HEK293T (cell line): ENCODE measurements at regions not wholly inside any gene's neighbourhood (a gene's known extent, or its start where the extent isn't known, plus 50 kb on each side); places are given as distances from the start of the nearest gene placed in this dataset.

Experiments
- BHLHE40 ChIP-seq: fragments of 450-650 bp; IDR thresholded peaks from 2 replicates; pipeline ENCODE4 v1.6.1; 2016; ENCODE audit warnings: mild to moderate bottlenecking, moderate library complexity, borderline replicate concordance
- ELF4 ChIP-seq: fragments of 450-650 bp; IDR thresholded peaks from 2 replicates; pipeline ENCODE4 v1.6.1; 2017; ENCODE audit warnings: antibody characterized with exemption
- FOXK2 ChIP-seq: fragments of 450-650 bp; IDR thresholded peaks from 2 replicates; pipeline ENCODE4 v1.6.1; 2016; ENCODE audit warnings: mild to moderate bottlenecking
- FOXM1 ChIP-seq: fragments of 450-650 bp; IDR thresholded peaks from 2 replicates; pipeline ENCODE4 v1.6.1; 2017; ENCODE audit warnings: mild to moderate bottlenecking, borderline replicate concordance
- HDGF ChIP-seq: fragments of 450-650 bp; IDR thresholded peaks from 2 replicates; pipeline ENCODE4 v1.6.1; 2017; ENCODE audit warnings: antibody characterized with exemption, borderline replicate concordance
- L3MBTL2 ChIP-seq: fragments of 450-650 bp; conservative IDR thresholded peaks from 2 replicates; pipeline ENCODE4 v1.6.1; 2016; ENCODE audit warnings: mild to moderate bottlenecking
- SP1 ChIP-seq: fragments of 450-650 bp; IDR thresholded peaks from 2 replicates; pipeline ENCODE4 v1.6.1; 2017
- SUZ12 ChIP-seq: fragments of 450-650 bp; IDR thresholded peaks from 2 replicates; pipeline ENCODE4 v1.6.1; 2016; ENCODE audit warnings: mild to moderate bottlenecking
- TARDBP ChIP-seq: fragments of 450-650 bp; IDR thresholded peaks from 2 replicates; pipeline ENCODE4 v1.6.1; 2016

DNA sequence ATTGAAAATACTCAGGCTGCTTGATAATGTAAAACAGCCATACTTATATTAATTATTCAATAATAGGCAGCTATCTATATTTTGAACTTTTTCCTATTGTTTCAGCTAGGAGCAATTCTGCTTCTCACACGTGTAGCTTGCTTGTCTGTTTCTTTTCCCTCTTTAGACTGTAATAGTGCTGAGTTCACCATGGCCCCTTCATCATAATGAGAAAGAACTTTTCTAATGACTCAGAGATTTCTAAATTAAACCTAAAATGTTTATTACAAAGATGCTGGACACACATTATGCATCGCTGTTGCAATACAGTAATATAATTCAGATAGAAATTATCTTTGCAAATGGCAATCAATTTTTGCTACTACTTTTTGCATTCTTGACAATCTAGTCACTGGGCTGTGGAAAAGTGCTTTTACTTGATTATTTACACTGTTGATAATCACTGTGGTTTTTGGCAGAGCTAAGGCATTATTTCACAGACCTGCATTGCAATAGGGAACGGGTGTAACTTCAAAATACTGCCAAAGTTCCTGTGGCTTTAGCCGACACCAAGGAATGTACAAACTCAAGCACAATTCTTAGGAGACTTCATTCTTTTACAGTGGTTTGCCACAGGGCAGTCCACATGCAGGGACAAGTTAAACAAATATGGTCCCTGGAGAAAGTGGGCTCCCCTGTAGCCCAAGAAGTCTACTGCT is 281.0 kb upstream of the TBL1XR1 start:
- TF ChIP-seq BHLHE40: no peak
- TF ChIP-seq TARDBP: no peak
- TF ChIP-seq L3MBTL2: no peak
- TF ChIP-seq SP1: no peak
- TF ChIP-seq FOXM1: no peak
- no peak for TF ChIP-seq HDGF
- TF ChIP-seq SUZ12: no peak
- no peak for TF ChIP-seq FOXK2
- TF ChIP-seq ELF4: no peak
